IMR-90 (cell line): ENCODE measurements at regions not wholly inside any gene's neighbourhood (a gene's known extent, or its start where the extent isn't known, plus 50 kb on each side); places are given as distances from the start of the nearest gene placed in this dataset.

Experiments
- ATAC-seq: fragments of 200-7000 bp; cut with Tn5 transposase; 2 replicates; pipeline ENCODE4 v1.9.1; 2020; ENCODE audit warnings: low read depth, mild to moderate bottlenecking, moderate library complexity
- BruUV-seq: library from RNA; stranded (reverse); fragments of 400-500 nt; replicated peaks from 2 replicates; lab custom pipeline; 2021; lab: Mats Ljungman, UMichigan
- CTCF ChIA-PET: fragments of 300-600 bp; formaldehyde crosslinking; extraction: SDS; loops from one replicate; lab custom pipeline; 2021; ENCODE audit warnings: antibody characterized with exemption; lab: Yijun Ruan, JAX
- POLR2A ChIA-PET: fragments of 300-600 bp; sonication (Branson Sonifier 250); formaldehyde crosslinking; loops from one replicate; lab custom pipeline; 2022; ENCODE audit warnings: antibody characterized with exemption; ENCODE audit not compliant: unreplicated experiment; lab: Charles Lee
- DNase-seq: peaks from one replicate; pipeline ENCODE4 v3.0.0; 2013
- H2AFZ ChIP-seq: replicated peaks from 2 replicates; pipeline ENCODE3; 2013; ENCODE audit warnings: low read length, mild to moderate bottlenecking; ENCODE audit not compliant: poor library complexity
- H2AK5ac ChIP-seq: 2 replicates; pipeline ENCODE4 v1.6.1; 2013; ENCODE audit warnings: low read depth, low read length, inconsistent platforms
- H2AK9ac ChIP-seq: replicated peaks from 2 replicates; pipeline ENCODE3; 2013; ENCODE audit warnings: mild to moderate bottlenecking, low read depth, low read length, moderate library complexity; ENCODE audit not compliant: poor library complexity
- H2BK120ac ChIP-seq: 2 replicates; pipeline ENCODE4 v1.6.1; 2013; ENCODE audit warnings: low read depth, low read length, inconsistent platforms
- H2BK15ac ChIP-seq: 3 replicates; pipeline ENCODE4 v1.6.1; 2013; ENCODE audit warnings: low read depth, low read length, inconsistent platforms
- H2BK20ac ChIP-seq: 2 replicates; pipeline ENCODE4 v1.6.1; 2013; ENCODE audit warnings: low read depth, mild to moderate bottlenecking, inconsistent platforms, low read length, moderate library complexity
- H2BK5ac ChIP-seq: 2 replicates; pipeline ENCODE4 v1.6.1; 2013; ENCODE audit warnings: mild to moderate bottlenecking, low read depth, low read length, inconsistent platforms; ENCODE audit not compliant: poor library complexity, severe bottlenecking
- H3K14ac ChIP-seq: replicated peaks from 2 replicates; pipeline ENCODE4 v1.6.1; 2013; ENCODE audit warnings: low read depth, low read length, inconsistent platforms
- H3K18ac ChIP-seq: 2 replicates; pipeline ENCODE4 v1.6.1; 2013; ENCODE audit warnings: low read depth, low read length, control low read depth
- H3K23ac ChIP-seq: 2 replicates; pipeline ENCODE4 v1.6.1; 2013; ENCODE audit warnings: low read depth, low read length, inconsistent platforms
- H3K27ac ChIP-seq: 2 replicates; pipeline ENCODE4 v1.5.1; 2013; ENCODE audit warnings: mild to moderate bottlenecking, control low read depth, low read length; ENCODE audit not compliant: insufficient read depth
- H3K27me3 ChIP-seq: 2 replicates; pipeline ENCODE4 v1.6.1; 2013; ENCODE audit warnings: low read length; ENCODE audit not compliant: control insufficient read depth, insufficient read depth
- H3K36me3 ChIP-seq: 2 replicates; pipeline ENCODE4 v1.6.1; 2013; ENCODE audit warnings: low read length, mixed read lengths; ENCODE audit not compliant: control insufficient read depth, insufficient read depth
- H3K4ac ChIP-seq: 2 replicates; pipeline ENCODE4 v1.6.1; 2013; ENCODE audit warnings: low read depth, low read length, inconsistent platforms
- H3K4me1 ChIP-seq: 2 replicates; pipeline ENCODE4 v1.6.1; 2013; ENCODE audit warnings: low read length, mixed read lengths; ENCODE audit not compliant: control insufficient read depth, insufficient read depth
- H3K4me2 ChIP-seq: 2 replicates; pipeline ENCODE4 v1.6.1; 2013; ENCODE audit warnings: low read depth, mild to moderate bottlenecking, control low read depth, low read length, moderate library complexity
- H3K4me3 ChIP-seq: 2 replicates; pipeline ENCODE4 v1.5.1; 2013; ENCODE audit warnings: low read depth, mild to moderate bottlenecking, control low read depth, low read length, moderate library complexity; ENCODE audit not compliant: insufficient read depth
- H3K56ac ChIP-seq: 2 replicates; pipeline ENCODE4 v1.6.1; 2013; ENCODE audit warnings: low read length, inconsistent platforms; ENCODE audit not compliant: insufficient read depth; ENCODE audit errors: extremely low read depth
- H3K79me1 ChIP-seq, 2 experiments: 2 replicates each; pipeline ENCODE4 v1.6.1; 2013; ENCODE audit warnings: low read length in 2 of 2, inconsistent platforms in 1 of 2, low read depth in 1 of 2
- H3K9ac ChIP-seq: 2 replicates; pipeline ENCODE4 v1.6.1; 2013; ENCODE audit warnings: low read depth, low read length, control low read depth
- H3K9me1 ChIP-seq: 2 replicates; pipeline ENCODE4 v1.6.1; 2013; ENCODE audit warnings: low read length, inconsistent platforms; ENCODE audit not compliant: insufficient read depth
- H3K9me3 ChIP-seq: 2 replicates; pipeline ENCODE4 v1.6.1; 2013; ENCODE audit warnings: low read length; ENCODE audit not compliant: control insufficient read depth, insufficient read depth
- H4K20me1 ChIP-seq: 2 replicates; pipeline ENCODE4 v1.6.1; 2013; ENCODE audit warnings: low read length, inconsistent platforms; ENCODE audit not compliant: insufficient read depth
- H4K5ac ChIP-seq: 2 replicates; pipeline ENCODE4 v1.6.1; 2013; ENCODE audit warnings: mild to moderate bottlenecking, low read depth, low read length, control low read depth
- H4K8ac ChIP-seq, 2 experiments: 2 replicates each; pipeline ENCODE4 v1.6.1; 2013; ENCODE audit warnings: low read depth in 2 of 2, low read length in 2 of 2, control low read depth in 1 of 2, inconsistent platforms in 1 of 2
- H4K91ac ChIP-seq: 2 replicates; pipeline ENCODE4 v1.6.1; 2013; ENCODE audit warnings: low read depth, low read length, inconsistent platforms; ENCODE audit not compliant: insufficient read depth
- CEBPB ChIP-seq: IDR thresholded peaks from 2 replicates; pipeline ENCODE4 v1.6.1; 2012; ENCODE audit warnings: low read depth, low read length, improper control_type of control experiment
- ELK1 ChIP-seq: fragments of 150-350 bp; IDR thresholded peaks from 2 replicates; pipeline ENCODE4 v1.6.1; 2016; ENCODE audit warnings: low read depth, mild to moderate bottlenecking, low read length, moderate library complexity, borderline replicate concordance
- FOS ChIP-seq: fragments of 150-350 bp; IDR thresholded peaks from 2 replicates; pipeline ENCODE4 v1.6.1; 2016; ENCODE audit warnings: low read depth, low read length
- MAFK ChIP-seq: IDR thresholded peaks from 2 replicates; pipeline ENCODE4 v1.6.1; 2012; ENCODE audit warnings: low read depth, low read length, improper control_type of control experiment
- MAZ ChIP-seq: IDR thresholded peaks from 2 replicates; pipeline ENCODE4 v1.6.1; 2012; ENCODE audit warnings: low read depth, mild to moderate bottlenecking, low read length, improper control_type of control experiment, moderate library complexity, borderline replicate concordance
- NFE2L2 ChIP-seq: fragments of 150-350 bp; IDR thresholded peaks from 2 replicates; pipeline ENCODE4 v1.6.1; 2016; ENCODE audit warnings: low read depth, mild to moderate bottlenecking, low read length
- RCOR1 ChIP-seq: IDR thresholded peaks from 2 replicates; pipeline ENCODE4 v1.6.1; 2012; ENCODE audit warnings: mild to moderate bottlenecking, low read length, improper control_type of control experiment; ENCODE audit not compliant: insufficient replicate concordance
- SMC3 ChIP-seq: fragments of 150-350 bp; IDR thresholded peaks from 2 replicates; pipeline ENCODE4 v1.6.1; 2016; ENCODE audit warnings: low read depth, mild to moderate bottlenecking, antibody characterized with exemption, low read length, moderate library complexity
- WGBS, 2 experiments: methylation state at CpG; one replicate each; pipeline versions ENCODE4 v1.1.5 to v1.1.7; 2013; ENCODE audit warnings: missing lambda C conversion rate in 2 of 2; ENCODE audit not compliant: insufficient read length in 1 of 2; ENCODE audit errors: extremely low coverage in 2 of 2; 5-methylcytosine and 5-hydroxymethylcytosine counted together
- dilution Hi-C: fragments of 300-500 bp; cut with HindIII; formaldehyde crosslinking; loops from one replicate; pipeline ENCODE4 v1.14.3; 2018; ENCODE audit warnings: low sequenced_read_pairs; ENCODE audit not compliant: unreplicated experiment
- in situ Hi-C: fragments of 300-500 bp; cut with MboI; formaldehyde crosslinking; loops from 3 replicates; pipeline ENCODE4 v1.14.3; 2019; ENCODE audit warnings: low sequenced_read_pairs, inconsistent platforms, mixed read lengths
- intact Hi-C: fragments of 100-400 bp; cut with micrococcal nuclease; formaldehyde crosslinking; loops from 2 replicates; pipeline ENCODE4 v1.10.0; 2022

- no peaks in the 10 kb centered on the region for H3K9me3 ChIP-seq
- H3K79me1 ChIP-seq = no peaks in the 10 kb centered on the region
- no peak overlapping the region for H3K4me2 ChIP-seq
- no peak overlapping the region for H2BK15ac ChIP-seq
- POLR2A ChIA-PET = no interaction called here
- peaks cover 3% of the 10 kb centered on the region; the same call in 1 of the 2 replicates for H3K4me1 ChIP-seq
- no peak overlapping the region for H4K8ac ChIP-seq
- no peak overlapping the region for H2BK20ac ChIP-seq
- dilution Hi-C loops (no loop called here), in situ Hi-C loops (no loop called here), intact Hi-C loops (no loop called here)
- H4K5ac ChIP-seq = no peak overlapping the region
- no peak overlapping the region for H3K4me3 ChIP-seq
- no peak overlapping the region for H3K23ac ChIP-seq
- CTCF ChIA-PET = no interaction called here
- no peak overlapping the region for H3K14ac ChIP-seq
- no peaks in the 10 kb centered on the region for H4K20me1 ChIP-seq
- BruUV-seq = no TSS peak
- no peaks in the 10 kb centered on the region for H3K9me1 ChIP-seq
- no peak overlapping the region for H3K27ac ChIP-seq
- H2AFZ ChIP-seq = no peak overlapping the region
- no peaks in the 10 kb centered on the region for H3K36me3 ChIP-seq
- peaks cover 2% of the 10 kb centered on the region for H3K27me3 ChIP-seq
- H2BK5ac ChIP-seq = no peak overlapping the region
- 68% methylated on average over 3 of the region's 4 CpGs; no CpG with 5 or more reads in 1 of the 2 experiments for WGBS, 2 experiments
- ATAC-seq (no peak), DNase-seq (no peak)
- no peak overlapping the region for H4K91ac ChIP-seq
- H3K9ac ChIP-seq = no peak overlapping the region
- H2BK120ac ChIP-seq = no peak overlapping the region
- H2AK9ac ChIP-seq = no peak overlapping the region
- TF ChIP-seq MAZ (no peak), MAFK (no peak), FOS (no peak), ELK1 (no peak), CEBPB (no peak), SMC3 (no peak), RCOR1 (no peak), NFE2L2 (no peak)
- H3K18ac ChIP-seq = no peak overlapping the region
- no peak overlapping the region for H2AK5ac ChIP-seq
- H3K56ac ChIP-seq = no peak overlapping the region
- no peak overlapping the region for H3K4ac ChIP-seq
Observed at GRCh38 chr17:59504821-59505220, 60.6 kb upstream of the DHX40 start.
